GM12875 (cell line): ENCODE measurements at regions not wholly inside any gene's neighbourhood (a gene's known extent, or its start where the extent isn't known, plus 50 kb on each side); places are given as distances from the start of the nearest gene placed in this dataset.

ENCODE experiments used
- H3K4me3 ChIP-seq: one replicate; pipeline ENCODE4 v1.5.1; 2011; ENCODE audit warnings: low read depth, low read length, control low read depth
- CTCF ChIP-seq: IDR thresholded peaks from 2 replicates; pipeline ENCODE4 v1.5.1; 2011; ENCODE audit warnings: low read depth, mild to moderate bottlenecking, control low read depth, inconsistent platforms, low read length, moderate library complexity, borderline replicate concordance; ENCODE audit not compliant: insufficient read depth

DNA sequence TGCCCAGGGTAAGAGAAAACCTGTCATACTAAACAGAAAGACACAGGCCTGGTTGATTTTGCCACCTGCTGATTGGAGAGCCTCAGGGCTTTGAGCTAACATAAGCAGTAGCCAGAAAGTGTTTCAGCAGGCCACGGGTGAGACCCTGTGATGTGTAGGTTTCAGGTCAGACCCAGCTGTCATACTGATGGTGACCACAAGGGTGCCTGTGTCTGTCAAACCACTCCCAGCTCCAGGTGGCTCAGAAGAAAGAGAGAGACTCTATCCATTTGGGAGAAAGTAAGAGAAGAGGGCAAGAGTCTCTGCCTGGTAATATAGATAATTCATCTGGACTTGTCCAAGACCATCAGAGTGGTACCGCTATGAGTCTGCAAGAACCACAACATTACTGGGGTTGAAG lies 72.8 kb upstream of the NLRP2B start:
- peak; percentile 27; the same call in 1 of the 2 replicates for TF ChIP-seq CTCF
- no peak overlapping the region for H3K4me3 ChIP-seq

GRCh38 chrX:57741107-57741506 lies 61.0 kb upstream of the NLRP2B start:
- no peak overlapping the region for H3K4me3 ChIP-seq
- TF ChIP-seq CTCF = no peak

DNA sequence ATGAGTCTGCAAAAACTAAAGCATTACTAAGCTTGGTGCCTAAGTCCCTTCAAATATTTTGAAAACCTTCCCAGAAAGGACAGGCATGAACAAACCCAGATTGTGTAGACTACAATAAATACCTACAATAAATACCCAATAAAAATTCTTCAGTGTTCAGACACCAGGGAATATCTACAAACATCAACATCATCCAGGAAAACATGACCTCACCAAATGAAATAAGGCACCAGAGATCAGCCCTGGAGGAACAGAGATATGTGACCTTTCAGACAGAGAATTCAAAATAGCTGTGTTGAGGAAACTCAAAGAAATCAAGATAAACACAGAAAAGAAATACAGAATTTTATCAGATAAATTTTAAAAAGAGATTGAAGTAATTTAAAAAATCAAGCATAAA lies 57.8 kb upstream of the NLRP2B start:
- H3K4me3 ChIP-seq = no peak overlapping the region
- TF ChIP-seq CTCF = no peak
